OCI-LY7 (cell line): ENCODE measurements at regions not wholly inside any gene's neighbourhood (a gene's known extent, or its start where the extent isn't known, plus 50 kb on each side); places are given as distances from the start of the nearest gene placed in this dataset.

Source experiments
- BruUV-seq: library from RNA; stranded (reverse); fragments of 400-500 nt; replicated peaks from 2 replicates; lab custom pipeline; 2021; lab: Mats Ljungman, UMichigan
- CTCF ChIA-PET: fragments of 300-600 bp; sonication (Branson Sonifier 250); formaldehyde crosslinking; loops from one replicate; lab custom pipeline; 2022; ENCODE audit warnings: antibody characterized with exemption; ENCODE audit not compliant: unreplicated experiment; lab: Charles Lee
- POLR2A ChIA-PET: fragments of 300-600 bp; sonication (Branson Sonifier 250); formaldehyde crosslinking; loops from one replicate; lab custom pipeline; 2022; ENCODE audit warnings: antibody characterized with exemption; lab: Charles Lee
- DNase-seq: peaks from one replicate; pipeline ENCODE4 v3.0.0-alpha.2; 2015; ENCODE audit warnings: low spot score
- H2AFZ ChIP-seq: fragments of 200-600 bp; sonication (generic), shearing (Covaris generic); 2 replicates; pipeline ENCODE4 v1.6.1; 2014; ENCODE audit warnings: mild to moderate bottlenecking, antibody characterized with exemption, low read length, moderate library complexity
- H3K27ac ChIP-seq: fragments of 200-600 bp; sonication (generic); 2 replicates; pipeline ENCODE4 v1.5.1; 2014; ENCODE audit warnings: mixed run types, low read depth, mild to moderate bottlenecking, moderate library complexity, low read length, inconsistent platforms; ENCODE audit not compliant: poor library complexity, severe bottlenecking
- H3K36me3 ChIP-seq: fragments of 200-600 bp; sonication (generic); 2 replicates; pipeline ENCODE4 v1.6.1; 2014; ENCODE audit warnings: mild to moderate bottlenecking, antibody characterized with exemption, low read length, moderate library complexity, mixed read lengths; ENCODE audit not compliant: insufficient read depth
- H3K4me1 ChIP-seq: fragments of 200-600 bp; sonication (generic); 2 replicates; pipeline ENCODE4 v1.5.1; 2014; ENCODE audit warnings: mild to moderate bottlenecking, low read length; ENCODE audit not compliant: insufficient read depth, poor library complexity, severe bottlenecking
- H3K4me2 ChIP-seq: fragments of 200-600 bp; sonication (generic); 2 replicates; pipeline ENCODE4 v1.6.1; 2014; ENCODE audit warnings: mild to moderate bottlenecking, low read length
- H3K4me3 ChIP-seq: fragments of 200-600 bp; sonication (generic); 2 replicates; pipeline ENCODE4 v1.5.1; 2014; ENCODE audit warnings: mild to moderate bottlenecking, low read depth, low read length; ENCODE audit not compliant: poor library complexity, severe bottlenecking
- H3K79me2 ChIP-seq: fragments of 200-600 bp; sonication (generic); 2 replicates; pipeline ENCODE4 v1.6.1; 2016; ENCODE audit warnings: low read depth, mild to moderate bottlenecking, low read length, moderate library complexity, mixed read lengths; ENCODE audit not compliant: insufficient read depth
- H3K9me2 ChIP-seq: fragments of 200-600 bp; sonication (generic); 2 replicates; pipeline ENCODE4 v1.6.1; 2016; ENCODE audit warnings: mild to moderate bottlenecking, low read length, mixed read lengths; ENCODE audit not compliant: insufficient read depth
- H3K9me3 ChIP-seq: fragments of 200-600 bp; sonication (generic); 2 replicates; pipeline ENCODE4 v1.6.1; 2014; ENCODE audit warnings: mild to moderate bottlenecking, mixed run types, low read length, mixed read lengths
- H4K20me1 ChIP-seq: fragments of 200-600 bp; sonication (generic); 2 replicates; pipeline ENCODE4 v1.6.1; 2014; ENCODE audit warnings: mild to moderate bottlenecking, antibody characterized with exemption, low read length, moderate library complexity, mixed read lengths; ENCODE audit not compliant: insufficient read depth
- CTCF ChIP-seq: fragments of 200-600 bp; sonication (generic); conservative IDR thresholded peaks from 2 replicates; pipeline ENCODE4 v1.5.1; 2014; ENCODE audit warnings: mild to moderate bottlenecking, antibody characterized with exemption, low read length, moderate library complexity, mixed read lengths
- EZH2phosphoT487 ChIP-seq: fragments of 200-600 bp; sonication (generic); IDR thresholded peaks from 2 replicates; pipeline ENCODE4 v1.6.1; 2018; ENCODE audit warnings: low read depth, borderline replicate concordance, mild to moderate bottlenecking, mixed run types, antibody characterized with exemption, low read length, moderate library complexity, mixed read lengths
- intact Hi-C: fragments of 100-400 bp; cut with micrococcal nuclease; formaldehyde crosslinking; loops from one replicate; pipeline ENCODE4 v1.10.0; 2022; ENCODE audit not compliant: unreplicated experiment

- H3K27ac ChIP-seq, result no peak overlapping the region
- H3K4me3 ChIP-seq, result no peak overlapping the region
- peaks cover 6% of the 10 kb centered on the region for H3K4me1 ChIP-seq
- no peaks in the 10 kb centered on the region; the same call in 1 of the 2 replicates for H3K36me3 ChIP-seq
- no peaks in the 10 kb centered on the region for H3K9me2 ChIP-seq
- CTCF ChIA-PET, result no interaction called here
- intact Hi-C loops, result no loop called here
- POLR2A ChIA-PET, result interaction anchor here (0.6 to 0.7 kb wide), 2 partner anchors 18 to 1594 kb away, joined by 3 read pairs; no protein-coding TSS in a partner anchor
- no peak for DNase-seq
- no peak overlapping the region for H2AFZ ChIP-seq
- TF ChIP-seq CTCF, result no peak
- no peak for TF ChIP-seq EZH2phosphoT487
- no peaks in the 10 kb centered on the region for H3K9me3 ChIP-seq
- H4K20me1 ChIP-seq, result no peaks in the 10 kb centered on the region
- no peak overlapping the region for H3K4me2 ChIP-seq
- BruUV-seq, result no TSS peak
- H3K79me2 ChIP-seq, result no peaks in the 10 kb centered on the region
Measured at GRCh38 chrX:148265829-148266228, 234.6 kb upstream of the AFF2 start.

DNA sequence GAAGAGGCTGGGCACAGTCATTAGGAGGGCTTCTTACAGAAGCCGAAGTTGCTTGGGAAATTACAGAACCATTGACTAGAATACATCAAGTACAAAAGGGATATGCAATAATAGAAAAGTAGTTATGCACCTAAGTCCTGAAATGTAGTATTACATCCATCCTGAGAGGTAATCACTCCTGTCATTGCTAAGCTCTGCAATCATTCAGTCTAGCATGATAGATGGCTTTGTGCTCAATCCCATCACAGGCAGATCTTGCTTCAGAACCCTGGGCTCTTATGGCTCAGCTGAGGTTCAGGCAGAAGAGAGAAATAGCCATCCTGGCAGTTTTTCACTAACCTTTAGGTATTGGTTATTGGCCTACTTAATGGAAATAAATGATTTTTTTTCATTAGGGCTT, 231.7 kb upstream of the AFF2 start:
- Histone ChIP-seq H4K20me1 (no peaks in the 10 kb centered on the region), H3K9me2 (no peaks in the 10 kb centered on the region), H3K79me2 (no peaks in the 10 kb centered on the region), H3K4me1 (peaks cover 11% of the 10 kb centered on the region), H3K9me3 (no peaks in the 10 kb centered on the region), H2AFZ (no peak overlapping the region), H3K4me3 (no peak overlapping the region), H3K27ac (no peak overlapping the region), H3K36me3 (no peaks in the 10 kb centered on the region), H3K4me2 (no peak overlapping the region)
- TF ChIP-seq CTCF, result no peak
- TF ChIP-seq EZH2phosphoT487, result no peak
- DNase-seq, result no peak
- BruUV-seq, result no TSS peak
- intact Hi-C loops, result no loop called here
- ChIA-PET POLR2A (no interaction called here), CTCF (no interaction called here)

DNA sequence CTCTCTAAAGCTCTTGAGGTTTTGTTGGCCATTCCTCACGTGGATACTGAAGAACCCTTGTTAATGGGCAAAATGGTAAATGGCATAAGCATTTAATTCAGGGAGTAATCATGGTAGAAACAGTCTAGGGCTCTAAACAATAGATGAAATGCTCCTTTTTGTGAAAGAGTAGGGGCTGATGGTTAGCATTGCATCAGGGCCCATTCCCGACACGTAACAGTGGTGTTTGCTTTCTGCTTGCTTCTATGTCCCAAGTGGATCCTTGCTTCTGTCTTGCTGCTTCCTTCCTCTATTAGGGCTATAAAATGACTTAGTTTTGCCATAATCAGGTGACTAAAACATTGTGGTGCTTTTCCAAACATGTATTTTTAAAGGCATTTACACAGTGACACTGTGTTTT, 230.9 kb upstream of the AFF2 start:
- H3K4me1 ChIP-seq, result peaks cover 11% of the 10 kb centered on the region
- TF ChIP-seq EZH2phosphoT487, result no peak
- no peak for TF ChIP-seq CTCF
- H3K4me3 ChIP-seq, result no peak overlapping the region
- no peak overlapping the region for H3K4me2 ChIP-seq
- H4K20me1 ChIP-seq, result no peaks in the 10 kb centered on the region
- H3K79me2 ChIP-seq, result no peaks in the 10 kb centered on the region
- no peak for DNase-seq
- no peaks in the 10 kb centered on the region for H3K9me3 ChIP-seq
- intact Hi-C loops, result no loop called here
- BruUV-seq, result no TSS peak
- no peaks in the 10 kb centered on the region for H3K36me3 ChIP-seq
- POLR2A ChIA-PET, result no interaction called here
- H3K9me2 ChIP-seq, result no peaks in the 10 kb centered on the region
- no peak overlapping the region for H2AFZ ChIP-seq
- CTCF ChIA-PET, result no interaction called here
- no peak overlapping the region for H3K27ac ChIP-seq
